ENCODE measurements at regions not wholly inside any gene's neighbourhood (a gene's known extent, or its start where the extent isn't known, plus 50 kb on each side); places are given as distances from the start of the nearest gene placed in this dataset.

GRCh38 chr4:73922317-73922716, 53.1 kb downstream of the CXCL1 start:
- no peak for TF ChIP-seq CTCF (IDR thresholded peaks at IDR 0.05)
- TF ChIP-seq POLR2A (IDR thresholded peaks at IDR 0.05), result no peak

Measured in gastroesophageal sphincter (tissue), 3 donors.